Heart right ventricle (tissue), 16 donors: ENCODE measurements at regions not wholly inside any gene's neighbourhood (a gene's known extent, or its start where the extent isn't known, plus 50 kb on each side); places are given as distances from the start of the nearest gene placed in this dataset.

Source experiments
- ATAC-seq, 8 donors: fragments of 200-7000 bp; cut with Tn5 transposase; one replicate each; pipeline ENCODE4 v1.9.1; 2020; ENCODE audit warnings: mild to moderate bottlenecking in 8 of 8, moderate library complexity in 8 of 8, moderate number of reproducible peaks in 1 of 8
- DNase-seq, 2 donors: peaks; one replicate each; pipeline ENCODE4 v3.0.0-alpha.2; 2020
- H3K27ac ChIP-seq, 10 donors: fragments of 200-600 bp; sonication (generic) in 2 of 10; one replicate each; pipeline versions ENCODE4 v1.5.0 to v1.8.0; 2020 to 2022; ENCODE audit warnings: mild to moderate bottlenecking in 3 of 10
- H3K27me3 ChIP-seq, 7 donors: fragments of 200-600 bp; one replicate each; pipeline ENCODE4 v1.8.0; 2021 to 2022; ENCODE audit warnings: mild to moderate bottlenecking in 2 of 7
- H3K36me3 ChIP-seq, 9 donors: fragments of 200-600 bp; sonication (generic) in 1 of 9; one replicate each; pipeline versions ENCODE4 v1.5.0 to v1.8.0; 2020 to 2022; ENCODE audit warnings: mild to moderate bottlenecking in 2 of 9
- H3K4me1 ChIP-seq, 9 donors: fragments of 200-600 bp; sonication (generic) in 1 of 9; one replicate each; pipeline versions ENCODE4 v1.5.0 to v1.8.0; 2020 to 2022; ENCODE audit warnings: mild to moderate bottlenecking in 4 of 9
- H3K4me3 ChIP-seq, 10 donors: fragments of 200-600 bp; sonication (generic) in 2 of 10; one replicate each; pipeline versions ENCODE4 v1.5.0 to v1.8.0; 2020 to 2022; ENCODE audit warnings: mild to moderate bottlenecking in 7 of 10, moderate library complexity in 2 of 10
- H3K9me3 ChIP-seq, 11 donors: fragments of 200-600 bp in 10 of 11; sonication (generic) in 2 of 11; one replicate each; pipeline versions ENCODE4 v1.5.0 to v1.8.0; 2013 to 2022; ENCODE audit warnings: mild to moderate bottlenecking in 2 of 11, control low read depth in 1 of 11, moderate library complexity in 1 of 11
- WGBS, 2 donors: extraction: QIAGEN DNeasy Blood & Tissue Kit; methylation state at CpG; one replicate each; pipeline ENCODE4 v1.1.7; 2013; ENCODE audit warnings: inconsistent platforms in 1 of 2; 5-methylcytosine and 5-hydroxymethylcytosine counted together
- intact Hi-C, 10 donors: fragments of 100-400 bp; cut with DNase I; formaldehyde crosslinking; loops; one replicate each; pipeline versions ENCODE4 v1.11.1 to v1.14.2; 2022
- TF ChIP-seq, protein P1 (sequence below), 9 donors: fragments of 200-600 bp; sonication (generic) in 2 of 9; IDR thresholded peaks; one replicate each; pipeline versions ENCODE4 v1.5.0 to v1.8.0; 2021 to 2022; ENCODE audit warnings: antibody characterized with exemption in 9 of 9, mild to moderate bottlenecking in 5 of 9, moderate library complexity in 1 of 9
- donor health status: Arrhythmogenic right ventricular cardiomyopathy.
- donor health status: ischemic (EF 13 %, LVEDD 7.1; RV severe dilation, severe dysfunction).
- donor health status: healthy with polysubstance abuse.
- donor health status: DM: no; HTN: yes; CAD: no.
- donor health status: DM: no; HTN: no; CAD: no.
- donor health status: ischemic (EF 25% LVEDD 6.9; RV normal size, moderate dysfunction).
- donor health status: ischemic (EF 25% LVEDD 5.7; RV mildly dilated, moderate dysfunction).
- donor health status: healthy.
- donor health status: DM: yes; HTN: yes; CAD: no.
- donor health status: Ischemic cardiomyopathy.
- donor health status: ischemic (EF 35%, LVEDD 5.7; RV mildly dilated, moderate dysfunction).
- donor health status: nonischemic (EF 11% LVEDD 7.7; RV severe dilation, severe dysfunction).
- donor health status: DM: yes; HTN: yes; CAD: no.
- donor health status: PGD.
- donor health status: ischemic (EF 29% LVEDD 5.4; RV normal size, mild dysfunction).
- donor health status: nonischemic (EF 23%, LVEDD 6.1; RV moderate dilation, normal function).

DNA sequence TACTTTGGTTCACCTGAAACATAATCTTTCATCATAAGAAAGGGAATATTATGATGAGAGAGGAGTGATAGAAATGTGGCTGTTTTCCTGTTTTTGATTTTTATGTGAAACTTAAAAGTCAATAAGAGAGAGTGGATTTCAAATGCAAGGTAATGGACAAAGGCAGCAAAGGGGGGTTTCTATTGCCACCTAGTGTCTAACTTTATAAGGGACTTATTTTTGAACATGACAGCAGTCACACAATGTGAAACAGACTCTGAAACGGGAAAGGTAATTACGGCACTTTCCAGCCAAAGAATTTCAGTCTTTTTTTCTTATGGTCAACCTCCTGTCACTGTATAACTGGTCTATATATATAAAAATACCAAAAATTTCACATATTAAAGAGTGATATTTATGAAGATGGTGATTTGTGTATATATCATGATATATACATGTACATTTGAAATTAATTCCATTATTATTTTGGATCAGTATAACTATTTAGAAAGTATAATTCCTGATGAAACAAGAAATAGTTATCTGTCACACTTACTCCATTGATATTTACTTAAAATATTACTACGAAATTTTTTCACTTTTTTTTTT lies 127.1 kb downstream of the FBXO8 start:
- Histone ChIP-seq H3K9me3 (no peaks in the 10 kb centered on the region), H3K4me1 (peaks cover 0 to 18% (median 7%) of the 10 kb centered on the region in 9 donors), H3K4me3 (peak overlapping the region in 2 of 10 donors; percentile 14), H3K27me3 (no peaks in the 10 kb centered on the region), H3K27ac (peak overlapping the region in 2 of 10 donors; percentile 28 to 37), H3K36me3 (no peaks in the 10 kb centered on the region)
- ATAC-seq (peak; percentile 73 to 85 (median 82)), DNase-seq (peak in 1 of 2 donors; percentile 12)
- intact Hi-C loops, result loop anchor here in 6 of 10 donors (5.0 to 10.0 kb wide), 7 partner anchors 162 to 652 kb away; no protein-coding TSS in a partner anchor
- TF ChIP-seq, protein P1, sequence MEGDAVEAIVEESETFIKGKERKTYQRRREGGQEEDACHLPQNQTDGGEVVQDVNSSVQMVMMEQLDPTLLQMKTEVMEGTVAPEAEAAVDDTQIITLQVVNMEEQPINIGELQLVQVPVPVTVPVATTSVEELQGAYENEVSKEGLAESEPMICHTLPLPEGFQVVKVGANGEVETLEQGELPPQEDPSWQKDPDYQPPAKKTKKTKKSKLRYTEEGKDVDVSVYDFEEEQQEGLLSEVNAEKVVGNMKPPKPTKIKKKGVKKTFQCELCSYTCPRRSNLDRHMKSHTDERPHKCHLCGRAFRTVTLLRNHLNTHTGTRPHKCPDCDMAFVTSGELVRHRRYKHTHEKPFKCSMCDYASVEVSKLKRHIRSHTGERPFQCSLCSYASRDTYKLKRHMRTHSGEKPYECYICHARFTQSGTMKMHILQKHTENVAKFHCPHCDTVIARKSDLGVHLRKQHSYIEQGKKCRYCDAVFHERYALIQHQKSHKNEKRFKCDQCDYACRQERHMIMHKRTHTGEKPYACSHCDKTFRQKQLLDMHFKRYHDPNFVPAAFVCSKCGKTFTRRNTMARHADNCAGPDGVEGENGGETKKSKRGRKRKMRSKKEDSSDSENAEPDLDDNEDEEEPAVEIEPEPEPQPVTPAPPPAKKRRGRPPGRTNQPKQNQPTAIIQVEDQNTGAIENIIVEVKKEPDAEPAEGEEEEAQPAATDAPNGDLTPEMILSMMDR (IDR thresholded peaks at IDR 0.05), result peak; percentile 37 to 77 (median 67)
- 19 to 22% methylated on average over 3 of the region's 3 CpGs for WGBS, 2 donors

DNA sequence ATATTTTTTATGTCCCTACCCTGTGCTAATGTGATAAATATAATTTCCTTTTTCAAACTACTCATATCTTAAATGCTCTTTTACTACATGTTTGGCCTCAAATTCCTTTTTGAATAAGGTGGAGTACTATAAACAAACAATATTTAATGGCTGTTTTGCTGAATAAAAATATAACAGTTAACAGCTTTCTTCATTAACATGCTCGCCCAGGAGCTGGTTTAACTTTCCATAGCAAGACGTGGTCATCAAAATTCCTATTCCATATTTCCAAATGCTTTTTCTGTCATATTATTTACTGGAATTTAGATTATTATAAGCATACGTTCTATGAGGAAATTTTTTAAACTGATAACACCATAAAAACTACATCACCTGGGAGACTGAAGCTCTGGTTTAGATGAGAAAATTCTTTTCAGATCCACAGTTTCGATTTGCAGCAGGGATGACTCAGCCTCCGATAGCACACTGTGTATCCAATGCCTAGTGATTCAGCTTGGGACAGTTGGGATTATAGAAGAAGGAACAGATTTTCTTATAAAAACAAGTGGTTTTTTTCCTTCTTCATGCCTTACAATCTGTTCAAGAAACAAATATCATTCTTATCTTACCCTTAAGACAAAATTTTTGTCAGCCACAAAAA lies 129.1 kb downstream of the FBXO8 start:
- intact Hi-C loops, result loop anchor here in 4 of 10 donors (2.0 to 10.0 kb wide), 5 partner anchors 160 to 650 kb away; no protein-coding TSS in a partner anchor
- WGBS, 2 donors, result 35 to 37% methylated on average over 5 of the region's 5 CpGs
- Histone ChIP-seq H3K9me3 (no peaks in the 10 kb centered on the region), H3K4me1 (peaks cover 0 to 18% (median 7%) of the 10 kb centered on the region in 9 donors), H3K27ac (peak overlapping the region in 7 of 10 donors; percentile 3 to 57 (median 43)), H3K27me3 (no peaks in the 10 kb centered on the region), H3K4me3 (peak overlapping the region in 9 of 10 donors; percentile 7 to 48 (median 40)), H3K36me3 (no peaks in the 10 kb centered on the region)
- DNase-seq (no peak), ATAC-seq (peak in 6 of 8 donors; percentile 60 to 79 (median 68))
- TF ChIP-seq, protein P1 (IDR thresholded peaks at IDR 0.05), result no peak

DNA sequence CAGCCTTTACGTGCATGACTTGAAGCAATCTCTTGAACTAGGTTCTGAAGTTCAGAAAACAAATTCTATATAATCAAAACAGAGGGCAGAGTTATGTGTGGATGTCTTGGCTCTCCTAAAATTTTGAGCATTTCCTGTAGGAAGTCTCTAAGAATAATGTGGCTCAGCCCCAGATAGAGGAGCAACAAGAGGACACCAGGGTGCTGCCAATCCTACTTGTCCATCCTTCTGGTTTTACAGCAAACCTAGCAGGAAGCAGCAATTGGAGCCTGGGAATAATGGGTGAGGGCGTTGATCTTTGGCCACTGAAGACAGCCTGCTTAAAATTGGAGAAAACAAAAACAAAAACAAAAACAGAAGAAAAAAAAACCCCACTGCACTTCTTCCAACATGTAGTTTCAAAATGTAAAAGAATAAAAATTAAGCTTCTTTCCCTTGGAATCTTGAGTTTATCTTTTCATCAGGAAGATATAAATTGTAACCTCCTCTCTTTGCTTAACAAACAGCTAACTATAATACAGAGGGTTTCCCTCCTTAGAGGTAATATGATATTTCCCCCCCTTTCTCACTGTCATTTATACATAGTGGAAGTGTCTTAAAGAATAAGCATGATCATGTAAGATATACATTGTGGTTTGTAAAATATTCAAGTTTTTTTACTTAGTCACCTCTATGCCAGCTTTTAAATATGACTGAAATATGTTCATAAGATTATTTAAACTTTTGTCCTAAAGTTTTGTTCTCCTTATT lies 130.6 kb downstream of the FBXO8 start:
- intact Hi-C loops, result loop anchor here in 4 of 10 donors (5.0 to 10.0 kb wide), 4 partner anchors 158 to 648 kb away; no protein-coding TSS in a partner anchor
- H3K27ac ChIP-seq, result no peak overlapping the region
- ATAC-seq, result peak in 1 of 8 donors; percentile 21

More for the DNA sequence above, 130.6 kb downstream of the FBXO8 start:
- Histone ChIP-seq H3K27me3 (no peaks in the 10 kb centered on the region), H3K4me1 (peaks cover 0 to 18% (median 8%) of the 10 kb centered on the region in 9 donors), H3K9me3 (no peaks in the 10 kb centered on the region), H3K36me3 (no peaks in the 10 kb centered on the region), H3K4me3 (no peak overlapping the region)
- DNase-seq, result no peak
- 38 to 61% methylated on average over 2 of the region's 2 CpGs for WGBS, 2 donors
- TF ChIP-seq, protein P1 (IDR thresholded peaks at IDR 0.05), result no peak
